PC-9 (cell line): ENCODE measurements at regions not wholly inside any gene's neighbourhood (a gene's known extent, or its start where the extent isn't known, plus 50 kb on each side); places are given as distances from the start of the nearest gene placed in this dataset.

Experiments
- BruUV-seq: library from RNA; stranded (reverse); fragments of 400-500 nt; replicated peaks from 2 replicates; lab custom pipeline; 2021; lab: Mats Ljungman, UMichigan
- CTCF ChIA-PET: fragments of 300-600 bp; sonication (Branson Sonifier 250); formaldehyde crosslinking; loops from one replicate; lab custom pipeline; 2022; ENCODE audit warnings: antibody characterized with exemption; lab: Charles Lee
- POLR2A ChIA-PET: fragments of 300-600 bp; sonication (Branson Sonifier 250); formaldehyde crosslinking; loops from one replicate; lab custom pipeline; 2022; ENCODE audit warnings: antibody characterized with exemption; ENCODE audit not compliant: unreplicated experiment; lab: Charles Lee
- DNase-seq, 2 experiments: peaks; one replicate each; pipeline versions ENCODE4 v3.0.0 to v3.0.0-alpha.2; 2015 to 2022; ENCODE audit warnings: mixed read lengths in 1 of 2
- H2AFZ ChIP-seq: fragments of 200-600 bp; sonication (generic); 2 replicates; pipeline ENCODE4 v1.8.1; 2017; ENCODE audit warnings: antibody characterized with exemption
- H3F3A ChIP-seq: fragments of 200-600 bp; sonication (generic); 2 replicates; pipeline ENCODE4 v1.8.1; 2017; ENCODE audit warnings: antibody characterized with exemption, mild to moderate bottlenecking, low read depth; ENCODE audit not compliant: insufficient read depth
- H3K27ac ChIP-seq: fragments of 200-600 bp; sonication (generic); 2 replicates; pipeline ENCODE4 v1.6.1; 2016; ENCODE audit warnings: mixed run types
- H3K27me3 ChIP-seq: fragments of 200-600 bp; sonication (generic); 2 replicates; pipeline ENCODE4 v1.6.1; 2016; ENCODE audit warnings: low read depth, mixed run types; ENCODE audit not compliant: insufficient read depth
- H3K36me3 ChIP-seq: fragments of 200-600 bp; sonication (generic); 2 replicates; pipeline ENCODE4 v1.6.1; 2016; ENCODE audit warnings: low read depth, mixed run types
- H3K4me1 ChIP-seq: fragments of 200-600 bp; sonication (generic); replicated peaks from 2 replicates; pipeline ENCODE4 v1.6.1; 2016; ENCODE audit warnings: mixed run types; ENCODE audit not compliant: insufficient read depth
- H3K4me2 ChIP-seq: fragments of 200-600 bp; sonication (generic); 2 replicates; pipeline ENCODE4 v1.6.1; 2017; ENCODE audit warnings: mixed run types
- H3K4me3 ChIP-seq: fragments of 200-600 bp; sonication (generic); 2 replicates; pipeline ENCODE4 v1.6.1; 2016; ENCODE audit warnings: mixed run types
- H3K79me2 ChIP-seq: fragments of 200-600 bp; sonication (generic); 2 replicates; pipeline ENCODE4 v1.6.1; 2017; ENCODE audit warnings: low read depth, mixed run types
- H3K9me2 ChIP-seq: fragments of 200-600 bp; sonication (generic); 2 replicates; pipeline ENCODE4 v1.8.1; 2017; ENCODE audit warnings: mild to moderate bottlenecking; ENCODE audit not compliant: insufficient read depth
- H3K9me3 ChIP-seq: fragments of 200-600 bp; sonication (generic); 2 replicates; pipeline ENCODE4 v1.8.1; 2016; ENCODE audit warnings: low read depth; ENCODE audit not compliant: insufficient read depth
- H4K20me1 ChIP-seq: fragments of 200-600 bp; sonication (generic); 2 replicates; pipeline ENCODE4 v1.8.1; 2017; ENCODE audit not compliant: insufficient read depth
- EZH2 ChIP-seq: fragments of 200-600 bp; sonication (generic); IDR thresholded peaks from 2 replicates; pipeline ENCODE4 v1.8.0; 2017; ENCODE audit warnings: antibody characterized with exemption, low read depth
- intact Hi-C: fragments of 100-400 bp; cut with micrococcal nuclease; formaldehyde crosslinking; loops from one replicate; pipeline ENCODE4 v1.10.0; 2022; ENCODE audit not compliant: unreplicated experiment
- TF ChIP-seq, protein P1 (sequence below): fragments of 200-600 bp; sonication (generic); conservative IDR thresholded peaks from 2 replicates; pipeline ENCODE4 v1.6.1; 2017; ENCODE audit warnings: mixed run types, antibody characterized with exemption, mild to moderate bottlenecking, moderate library complexity

DNA sequence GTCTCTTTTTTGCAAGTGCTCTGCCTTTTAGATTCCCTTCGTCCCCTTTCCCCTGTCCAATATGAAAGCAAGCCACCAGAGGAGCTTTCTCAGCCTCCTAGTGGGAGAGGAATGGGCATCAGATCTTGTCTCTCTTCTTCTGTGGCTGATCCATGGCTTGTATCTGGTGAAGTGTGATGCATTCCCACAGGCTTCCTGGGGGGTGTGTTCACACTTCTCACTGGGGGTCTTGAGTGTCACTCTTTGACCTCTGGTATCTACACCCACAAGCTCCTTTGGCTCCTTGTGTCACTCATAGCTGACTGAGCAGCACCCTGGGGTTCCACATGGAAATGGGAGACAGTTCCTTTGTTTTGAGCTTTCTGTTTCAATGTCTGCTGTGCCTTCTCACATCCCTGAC lies 411.5 kb downstream of the GADD45G start:
- Histone ChIP-seq H3K27me3 (peaks cover 54% of the 10 kb centered on the region), H3K4me2 (no peak overlapping the region), H3K4me1 (no peaks in the 10 kb centered on the region), H3K79me2 (no peaks in the 10 kb centered on the region), H2AFZ (no peak overlapping the region), H3K36me3 (no peaks in the 10 kb centered on the region), H3K4me3 (no peak overlapping the region), H3K9me3 (no peaks in the 10 kb centered on the region), H3K9me2 (no peaks in the 10 kb centered on the region), H3K27ac (no peak overlapping the region), H4K20me1 (no peaks in the 10 kb centered on the region), H3F3A (no peaks in the 10 kb centered on the region)
- intact Hi-C loops: no loop called here
- DNase-seq: no peak
- ChIA-PET CTCF (no interaction called here), POLR2A (no interaction called here)
- no TSS peak for BruUV-seq
- TF ChIP-seq, protein P1, sequence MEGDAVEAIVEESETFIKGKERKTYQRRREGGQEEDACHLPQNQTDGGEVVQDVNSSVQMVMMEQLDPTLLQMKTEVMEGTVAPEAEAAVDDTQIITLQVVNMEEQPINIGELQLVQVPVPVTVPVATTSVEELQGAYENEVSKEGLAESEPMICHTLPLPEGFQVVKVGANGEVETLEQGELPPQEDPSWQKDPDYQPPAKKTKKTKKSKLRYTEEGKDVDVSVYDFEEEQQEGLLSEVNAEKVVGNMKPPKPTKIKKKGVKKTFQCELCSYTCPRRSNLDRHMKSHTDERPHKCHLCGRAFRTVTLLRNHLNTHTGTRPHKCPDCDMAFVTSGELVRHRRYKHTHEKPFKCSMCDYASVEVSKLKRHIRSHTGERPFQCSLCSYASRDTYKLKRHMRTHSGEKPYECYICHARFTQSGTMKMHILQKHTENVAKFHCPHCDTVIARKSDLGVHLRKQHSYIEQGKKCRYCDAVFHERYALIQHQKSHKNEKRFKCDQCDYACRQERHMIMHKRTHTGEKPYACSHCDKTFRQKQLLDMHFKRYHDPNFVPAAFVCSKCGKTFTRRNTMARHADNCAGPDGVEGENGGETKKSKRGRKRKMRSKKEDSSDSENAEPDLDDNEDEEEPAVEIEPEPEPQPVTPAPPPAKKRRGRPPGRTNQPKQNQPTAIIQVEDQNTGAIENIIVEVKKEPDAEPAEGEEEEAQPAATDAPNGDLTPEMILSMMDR: no peak
- no peak for TF ChIP-seq EZH2

DNA sequence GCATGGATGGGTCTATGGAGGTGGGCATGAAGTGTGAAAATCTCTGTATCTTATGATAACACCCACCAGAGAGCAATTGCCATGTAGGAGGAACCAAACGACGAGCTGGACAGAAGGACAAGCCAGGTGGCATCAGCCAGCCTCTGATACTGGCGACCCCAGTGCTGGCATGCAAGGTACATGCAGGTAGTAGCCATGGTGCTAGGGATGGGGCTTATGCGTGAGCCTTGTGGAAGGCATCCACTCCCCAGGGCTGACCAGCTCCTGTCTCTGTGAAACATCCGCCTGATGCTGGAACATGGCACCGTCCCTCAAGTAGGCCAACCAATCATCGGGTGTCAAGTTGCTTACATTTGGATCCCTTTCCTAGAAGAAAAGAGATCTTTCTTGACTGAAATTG lies 412.9 kb downstream of the GADD45G start:
- POLR2A ChIA-PET: no interaction called here
- H3K27ac ChIP-seq: no peak overlapping the region
- H3K4me1 ChIP-seq: no peaks in the 10 kb centered on the region
- no peaks in the 10 kb centered on the region for H3K9me3 ChIP-seq
- no peaks in the 10 kb centered on the region for H3K79me2 ChIP-seq
- peaks cover 65% of the 10 kb centered on the region for H3K27me3 ChIP-seq
- no peaks in the 10 kb centered on the region for H3K9me2 ChIP-seq
- intact Hi-C loops: no loop called here
- DNase-seq: no peak
- no peaks in the 10 kb centered on the region for H3F3A ChIP-seq
- CTCF ChIA-PET: no interaction called here
- BruUV-seq: no TSS peak
- no peaks in the 10 kb centered on the region for H4K20me1 ChIP-seq
- no peaks in the 10 kb centered on the region for H3K36me3 ChIP-seq
- H3K4me3 ChIP-seq: no peak overlapping the region
- no peak overlapping the region for H3K4me2 ChIP-seq
- TF ChIP-seq EZH2: no peak
- TF ChIP-seq, protein P1: no peak
- H2AFZ ChIP-seq: no peak overlapping the region

GRCh38 chr9:90018688-90019087 lies 413.9 kb downstream of the GADD45G start:
- Histone ChIP-seq H3K79me2 (no peaks in the 10 kb centered on the region), H2AFZ (no peak overlapping the region), H3K9me3 (no peaks in the 10 kb centered on the region), H3F3A (no peaks in the 10 kb centered on the region), H4K20me1 (no peaks in the 10 kb centered on the region), H3K9me2 (no peaks in the 10 kb centered on the region), H3K27me3 (peaks cover 58% of the 10 kb centered on the region), H3K27ac (no peak overlapping the region), H3K4me1 (no peaks in the 10 kb centered on the region), H3K4me2 (no peak overlapping the region), H3K4me3 (no peak overlapping the region), H3K36me3 (no peaks in the 10 kb centered on the region)
- CTCF ChIA-PET: no interaction called here
- POLR2A ChIA-PET: no interaction called here
- intact Hi-C loops: no loop called here
- DNase-seq: no peak
- no peak for TF ChIP-seq EZH2
- TF ChIP-seq, protein P1: no peak
- no TSS peak for BruUV-seq
